Epithelial cell of esophagus (primary cell): ENCODE measurements at regions not wholly inside any gene's neighbourhood (a gene's known extent, or its start where the extent isn't known, plus 50 kb on each side); places are given as distances from the start of the nearest gene placed in this dataset.

ENCODE experiments used
- DNase-seq: peaks from one replicate; pipeline ENCODE4 v3.0.0; 2010; ENCODE audit warnings: low read depth
- H3K4me3 ChIP-seq: 2 replicates; pipeline ENCODE4 v1.5.1; 2011; ENCODE audit warnings: mild to moderate bottlenecking, low read length, control low read depth
- TF ChIP-seq, protein P1 (sequence below): IDR thresholded peaks from 2 replicates; pipeline ENCODE4 v1.5.1; 2011; ENCODE audit warnings: low read depth, mild to moderate bottlenecking, low read length, control low read depth, inconsistent platforms; ENCODE audit not compliant: insufficient read depth; ENCODE audit errors: missing control alignments

DNA sequence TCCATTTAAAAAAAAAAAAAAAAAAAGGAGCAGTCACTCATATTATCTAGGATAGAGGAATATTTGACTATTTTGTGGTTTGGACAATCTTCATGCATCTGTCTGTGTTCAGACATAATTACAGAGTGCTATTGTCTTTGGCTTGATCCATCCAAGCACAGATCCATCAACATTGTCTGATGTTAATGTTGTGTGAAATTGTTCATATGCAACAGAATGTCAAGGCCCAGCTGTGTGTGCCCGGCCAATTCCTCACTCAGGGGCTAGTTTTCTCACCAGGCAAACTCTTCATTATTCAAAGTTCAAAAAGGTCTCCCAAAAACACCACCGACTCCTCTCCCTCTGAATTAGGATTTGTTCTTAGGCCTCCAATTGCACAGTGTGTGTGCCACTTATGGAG lies 324.9 kb upstream of the TMTC1 start:
- TF ChIP-seq, protein P1, sequence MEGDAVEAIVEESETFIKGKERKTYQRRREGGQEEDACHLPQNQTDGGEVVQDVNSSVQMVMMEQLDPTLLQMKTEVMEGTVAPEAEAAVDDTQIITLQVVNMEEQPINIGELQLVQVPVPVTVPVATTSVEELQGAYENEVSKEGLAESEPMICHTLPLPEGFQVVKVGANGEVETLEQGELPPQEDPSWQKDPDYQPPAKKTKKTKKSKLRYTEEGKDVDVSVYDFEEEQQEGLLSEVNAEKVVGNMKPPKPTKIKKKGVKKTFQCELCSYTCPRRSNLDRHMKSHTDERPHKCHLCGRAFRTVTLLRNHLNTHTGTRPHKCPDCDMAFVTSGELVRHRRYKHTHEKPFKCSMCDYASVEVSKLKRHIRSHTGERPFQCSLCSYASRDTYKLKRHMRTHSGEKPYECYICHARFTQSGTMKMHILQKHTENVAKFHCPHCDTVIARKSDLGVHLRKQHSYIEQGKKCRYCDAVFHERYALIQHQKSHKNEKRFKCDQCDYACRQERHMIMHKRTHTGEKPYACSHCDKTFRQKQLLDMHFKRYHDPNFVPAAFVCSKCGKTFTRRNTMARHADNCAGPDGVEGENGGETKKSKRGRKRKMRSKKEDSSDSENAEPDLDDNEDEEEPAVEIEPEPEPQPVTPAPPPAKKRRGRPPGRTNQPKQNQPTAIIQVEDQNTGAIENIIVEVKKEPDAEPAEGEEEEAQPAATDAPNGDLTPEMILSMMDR: no peak
- no peak overlapping the region for H3K4me3 ChIP-seq
- DNase-seq: no peak

DNA sequence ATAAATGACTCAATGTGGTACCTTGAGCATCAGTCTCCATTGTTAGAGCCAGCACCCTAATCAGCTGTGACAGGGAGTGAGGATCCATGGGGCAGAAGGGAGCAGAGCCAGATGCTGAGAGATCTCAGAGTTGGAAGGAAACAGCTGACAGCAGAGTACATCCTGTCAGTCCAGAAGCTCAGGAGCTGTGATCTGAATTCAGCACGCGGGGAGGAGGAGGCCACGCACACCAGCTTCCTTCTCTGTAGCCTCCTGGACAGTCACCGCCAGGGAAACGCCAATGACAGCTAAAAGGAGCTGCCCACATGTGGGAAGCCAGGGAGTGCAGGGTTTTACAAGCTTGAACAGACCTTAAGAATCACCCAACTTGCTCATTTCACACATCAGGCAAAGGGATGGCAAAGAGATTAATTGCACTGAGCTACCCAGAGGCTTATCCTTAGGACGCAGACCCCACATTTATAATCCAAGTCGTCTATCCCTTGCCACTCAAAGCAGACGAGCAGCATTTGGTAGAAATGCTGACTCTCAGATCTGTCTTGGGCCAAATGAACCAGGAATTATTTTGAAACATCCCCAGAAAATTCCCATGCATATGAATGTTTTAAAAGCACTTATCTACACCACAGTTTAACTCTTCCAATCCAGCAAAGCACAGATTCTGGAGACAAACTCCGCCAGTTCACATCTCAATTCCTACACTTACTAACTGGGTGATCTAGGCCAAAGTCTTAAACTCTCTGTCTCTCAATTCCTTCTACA lies 322.6 kb upstream of the TMTC1 start:
- no peak for DNase-seq
- no peak overlapping the region for H3K4me3 ChIP-seq
- TF ChIP-seq, protein P1: no peak

DNA sequence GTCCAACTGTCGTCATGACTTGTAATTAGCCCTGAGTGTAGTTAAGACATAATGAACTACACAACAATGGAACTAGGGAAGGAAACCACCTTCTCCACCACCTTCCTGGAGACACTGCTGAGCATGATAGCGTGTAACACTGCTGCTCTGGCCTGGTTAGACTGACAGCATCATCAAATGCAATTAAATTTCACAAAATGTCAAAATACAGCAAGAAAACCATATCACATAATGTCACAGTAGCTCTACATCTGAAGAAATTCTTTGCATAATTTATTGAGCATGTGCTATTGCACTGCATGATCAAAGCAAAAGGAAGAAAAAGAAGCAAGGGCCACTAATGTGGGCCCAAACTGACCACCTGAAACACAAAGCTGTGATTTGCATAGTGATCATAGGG lies 321.8 kb upstream of the TMTC1 start:
- DNase-seq: no peak
- TF ChIP-seq, protein P1: no peak
- H3K4me3 ChIP-seq: no peak overlapping the region

DNA sequence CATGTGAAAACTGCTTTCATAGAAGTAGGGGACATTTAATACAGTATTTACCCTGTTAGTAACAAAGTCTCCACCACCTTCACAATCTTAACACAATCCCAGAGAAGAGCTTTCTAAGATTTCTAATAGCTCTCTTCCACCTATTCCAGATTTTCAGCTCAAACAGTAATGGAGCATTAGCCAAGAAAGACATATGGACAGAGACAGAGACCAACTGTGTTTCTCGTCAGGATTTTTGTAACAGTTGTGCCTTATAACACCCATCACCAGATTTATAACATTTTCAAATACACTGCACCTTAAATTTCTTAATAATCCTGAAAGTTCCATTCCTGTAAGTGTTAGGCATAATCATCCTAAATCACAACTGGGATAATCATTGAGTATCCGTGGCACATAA lies 321.2 kb upstream of the TMTC1 start:
- H3K4me3 ChIP-seq: no peak overlapping the region
- no peak for DNase-seq
- TF ChIP-seq, protein P1: no peak

DNA sequence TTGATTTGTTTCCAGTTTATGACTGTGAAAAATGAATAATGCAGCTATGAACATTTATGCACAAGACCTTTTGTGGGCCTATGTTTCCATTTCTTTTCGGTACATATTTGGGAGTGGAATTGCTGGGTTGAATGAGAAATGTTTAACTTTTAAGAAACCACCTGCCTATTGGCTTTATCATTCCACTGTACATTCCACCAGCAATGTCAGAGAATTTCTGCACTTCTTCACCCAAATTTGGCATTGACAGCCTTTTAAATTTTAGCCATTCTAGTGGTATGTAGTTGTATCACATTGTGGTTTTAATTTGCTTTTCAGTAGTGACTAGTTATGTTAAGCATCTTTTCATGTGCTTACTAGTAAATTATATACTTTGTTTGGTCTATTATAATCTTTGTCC lies 317.0 kb upstream of the TMTC1 start:
- TF ChIP-seq, protein P1: no peak
- no peak for DNase-seq

DNA sequence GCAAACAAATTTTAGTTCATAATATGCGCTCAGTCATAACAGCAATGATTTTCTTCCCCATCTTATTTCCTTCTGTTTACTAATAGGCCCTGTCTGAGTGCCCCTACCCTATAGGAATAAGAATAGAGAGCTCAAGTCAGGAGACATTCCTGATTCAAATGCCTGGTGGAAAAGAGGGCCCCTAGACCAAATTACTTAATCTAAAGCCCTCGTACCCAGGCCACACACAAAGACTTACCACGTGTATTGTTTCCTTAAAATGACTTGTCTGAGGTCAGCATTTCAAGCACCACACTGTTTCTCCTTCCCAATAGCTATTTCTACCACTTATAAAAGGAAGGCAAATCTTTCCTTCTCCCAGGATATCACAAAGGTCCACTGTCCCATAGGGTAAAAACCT lies 314.9 kb upstream of the TMTC1 start:
- TF ChIP-seq, protein P1: no peak
- H3K4me3 ChIP-seq: no peak overlapping the region
- DNase-seq: no peak

More for the DNA sequence above, 317.0 kb upstream of the TMTC1 start:
- H3K4me3 ChIP-seq: no peak overlapping the region

DNA sequence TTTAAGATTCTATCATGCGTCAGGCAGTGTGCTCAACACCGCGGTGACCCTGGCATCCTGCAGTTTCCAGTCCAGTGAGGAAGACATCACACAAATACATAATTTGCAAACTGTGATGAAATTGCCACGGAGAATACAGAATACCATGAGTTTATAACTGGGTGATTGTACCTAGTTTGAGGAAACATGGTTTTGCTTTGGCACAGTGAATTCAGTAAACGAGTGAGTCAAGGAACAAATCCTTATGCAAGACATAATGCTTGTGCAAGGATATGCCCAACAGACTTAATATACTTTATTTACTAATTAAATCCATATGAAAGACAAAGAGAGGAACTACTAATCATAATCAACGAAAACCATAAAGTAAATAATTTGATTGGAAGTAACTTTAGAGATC lies 311.8 kb upstream of the TMTC1 start:
- DNase-seq: no peak
- H3K4me3 ChIP-seq: no peak overlapping the region
- TF ChIP-seq, protein P1: no peak
